ENCODE measurements at regions not wholly inside any gene's neighbourhood (a gene's known extent, or its start where the extent isn't known, plus 50 kb on each side); places are given as distances from the start of the nearest gene placed in this dataset.
"Not testable (repeated sequence)": the region's sequence is repeated elsewhere in the genome, so short reads cannot be mapped to it uniquely, and the experiment has no call there.

GRCh38 chr5:50292735-50293394 lies 148.2 kb downstream of the EMB start:
- Mint-ChIP-seq H3K27ac (no peak overlapping the region), H3K4me3 (no peak overlapping the region), H3K4me1 (no peaks in the 10 kb centered on the region), H3K27me3 (ENCODE audit: low read depth in 2 of 2) (no peaks in the 10 kb centered on the region), H3K9me3 (peaks cover 5 to 12% of the 10 kb centered on the region in 2 donors), H3K36me3 (peaks cover 19% of the 10 kb centered on the region)
- ATAC-seq (no peak), DNase-seq (no peak)
- WGBS (ENCODE audit: insufficient coverage): 76% methylated on average over 9 of the region's 9 CpGs
- Histone ChIP-seq H3K4me3 (ENCODE audit: low read length) (no peak overlapping the region), H3K9me3 (ENCODE audit: control insufficient read depth, insufficient read depth, low read length) (peaks cover 5% of the 10 kb centered on the region), H3K36me3 (ENCODE audit: control insufficient read depth, insufficient read depth, low read length) (no peaks in the 10 kb centered on the region), H3K27ac (ENCODE audit: low read length) (no peak overlapping the region), H3K4me1 (ENCODE audit: control insufficient read depth, insufficient read depth, low read length) (no peaks in the 10 kb centered on the region), H3K27me3 (ENCODE audit: control insufficient read depth, insufficient read depth, low read length) (no peaks in the 10 kb centered on the region)
- intact Hi-C loops (cut with micrococcal nuclease): no loop called here
- TF ChIP-seq, protein P1, sequence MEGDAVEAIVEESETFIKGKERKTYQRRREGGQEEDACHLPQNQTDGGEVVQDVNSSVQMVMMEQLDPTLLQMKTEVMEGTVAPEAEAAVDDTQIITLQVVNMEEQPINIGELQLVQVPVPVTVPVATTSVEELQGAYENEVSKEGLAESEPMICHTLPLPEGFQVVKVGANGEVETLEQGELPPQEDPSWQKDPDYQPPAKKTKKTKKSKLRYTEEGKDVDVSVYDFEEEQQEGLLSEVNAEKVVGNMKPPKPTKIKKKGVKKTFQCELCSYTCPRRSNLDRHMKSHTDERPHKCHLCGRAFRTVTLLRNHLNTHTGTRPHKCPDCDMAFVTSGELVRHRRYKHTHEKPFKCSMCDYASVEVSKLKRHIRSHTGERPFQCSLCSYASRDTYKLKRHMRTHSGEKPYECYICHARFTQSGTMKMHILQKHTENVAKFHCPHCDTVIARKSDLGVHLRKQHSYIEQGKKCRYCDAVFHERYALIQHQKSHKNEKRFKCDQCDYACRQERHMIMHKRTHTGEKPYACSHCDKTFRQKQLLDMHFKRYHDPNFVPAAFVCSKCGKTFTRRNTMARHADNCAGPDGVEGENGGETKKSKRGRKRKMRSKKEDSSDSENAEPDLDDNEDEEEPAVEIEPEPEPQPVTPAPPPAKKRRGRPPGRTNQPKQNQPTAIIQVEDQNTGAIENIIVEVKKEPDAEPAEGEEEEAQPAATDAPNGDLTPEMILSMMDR (IDR thresholded peaks at IDR 0.05): no peak

DNA sequence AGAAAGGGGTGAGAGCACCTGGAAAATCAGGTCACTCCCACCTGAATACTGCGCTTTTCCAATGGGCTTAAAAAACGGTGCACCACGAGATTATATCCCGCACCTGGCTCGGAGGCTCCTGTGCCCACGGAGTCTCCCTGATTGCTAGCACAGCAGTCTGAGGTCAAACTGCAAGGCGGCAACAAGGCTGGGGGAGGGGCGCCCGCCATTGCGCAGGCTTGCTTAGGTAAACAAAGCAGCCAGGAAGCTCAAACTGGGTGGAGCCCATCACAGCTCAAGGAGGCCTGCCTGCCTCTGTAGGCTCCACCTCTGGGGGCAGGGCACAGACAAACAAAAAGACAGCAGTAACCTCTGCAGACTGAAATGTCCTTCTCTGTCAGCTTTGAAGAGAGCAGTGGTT lies 160.6 kb downstream of the EMB start:
- H3K4me1 Mint-ChIP-seq; ATAC-seq; H3K27ac Mint-ChIP-seq; H3K27me3 Mint-ChIP-seq (ENCODE audit: low read depth in 2 of 2); H3K4me3 ChIP-seq (ENCODE audit: low read length); H3K36me3 ChIP-seq (ENCODE audit: control insufficient read depth, insufficient read depth, low read length); H3K4me1 ChIP-seq (ENCODE audit: control insufficient read depth, insufficient read depth, low read length); H3K27me3 ChIP-seq (ENCODE audit: control insufficient read depth, insufficient read depth, low read length); H3K27ac ChIP-seq (ENCODE audit: low read length); H3K4me3 Mint-ChIP-seq; intact Hi-C loops (cut with micrococcal nuclease); DNase-seq; H3K9me3 ChIP-seq (ENCODE audit: control insufficient read depth, insufficient read depth, low read length): not testable (repeated sequence)
- Mint-ChIP-seq H3K9me3 (peaks cover 11 to 24% of the 10 kb centered on the region in 2 donors), H3K36me3 (peaks cover 16% of the 10 kb centered on the region)
- WGBS (ENCODE audit: insufficient coverage): 81% methylated on average over 10 of the region's 10 CpGs
